Astrocyte (in vitro differentiated cells and primary cell): ENCODE measurements at regions not wholly inside any gene's neighbourhood (a gene's known extent, or its start where the extent isn't known, plus 50 kb on each side); places are given as distances from the start of the nearest gene placed in this dataset.
"Not testable (repeated sequence)": the region's sequence is repeated elsewhere in the genome, so short reads cannot be mapped to it uniquely, and the experiment has no call there.

Experiments
- EZH2 ChIP-seq: IDR thresholded peaks from 2 replicates; pipeline ENCODE4 v1.6.1; 2012; ENCODE audit warnings: mild to moderate bottlenecking, low read length, inconsistent platforms; ENCODE audit not compliant: insufficient read depth
- TF ChIP-seq, protein P1 (sequence below): IDR thresholded peaks from 2 replicates; pipeline ENCODE4 v1.5.1; 2011; ENCODE audit warnings: low read depth, mild to moderate bottlenecking, inconsistent platforms, low read length, moderate library complexity; ENCODE audit not compliant: insufficient read depth

DNA sequence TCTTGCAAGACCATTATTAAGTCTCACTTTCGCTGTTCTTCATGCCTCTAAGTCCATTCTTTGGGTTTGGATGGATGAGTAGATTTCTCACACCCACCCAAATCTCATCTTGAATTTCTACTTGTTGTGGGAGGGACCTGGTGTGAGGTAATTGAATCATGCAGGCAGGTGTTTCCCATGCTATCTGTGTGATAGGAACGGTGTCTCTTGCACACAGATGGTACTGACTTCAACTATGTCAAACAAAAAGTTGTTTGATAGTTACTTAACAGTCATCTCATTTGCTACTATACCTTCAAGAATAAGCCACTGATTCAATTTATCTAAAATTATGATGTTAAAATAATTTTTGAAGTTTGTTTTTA, 99.7 kb downstream of the SPATA31A6 start:
- TF ChIP-seq, protein P1, sequence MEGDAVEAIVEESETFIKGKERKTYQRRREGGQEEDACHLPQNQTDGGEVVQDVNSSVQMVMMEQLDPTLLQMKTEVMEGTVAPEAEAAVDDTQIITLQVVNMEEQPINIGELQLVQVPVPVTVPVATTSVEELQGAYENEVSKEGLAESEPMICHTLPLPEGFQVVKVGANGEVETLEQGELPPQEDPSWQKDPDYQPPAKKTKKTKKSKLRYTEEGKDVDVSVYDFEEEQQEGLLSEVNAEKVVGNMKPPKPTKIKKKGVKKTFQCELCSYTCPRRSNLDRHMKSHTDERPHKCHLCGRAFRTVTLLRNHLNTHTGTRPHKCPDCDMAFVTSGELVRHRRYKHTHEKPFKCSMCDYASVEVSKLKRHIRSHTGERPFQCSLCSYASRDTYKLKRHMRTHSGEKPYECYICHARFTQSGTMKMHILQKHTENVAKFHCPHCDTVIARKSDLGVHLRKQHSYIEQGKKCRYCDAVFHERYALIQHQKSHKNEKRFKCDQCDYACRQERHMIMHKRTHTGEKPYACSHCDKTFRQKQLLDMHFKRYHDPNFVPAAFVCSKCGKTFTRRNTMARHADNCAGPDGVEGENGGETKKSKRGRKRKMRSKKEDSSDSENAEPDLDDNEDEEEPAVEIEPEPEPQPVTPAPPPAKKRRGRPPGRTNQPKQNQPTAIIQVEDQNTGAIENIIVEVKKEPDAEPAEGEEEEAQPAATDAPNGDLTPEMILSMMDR: not testable (repeated sequence)
- TF ChIP-seq EZH2: not testable (repeated sequence)
